ENCODE measurements at regions not wholly inside any gene's neighbourhood (a gene's known extent, or its start where the extent isn't known, plus 50 kb on each side); places are given as distances from the start of the nearest gene placed in this dataset.

DNA sequence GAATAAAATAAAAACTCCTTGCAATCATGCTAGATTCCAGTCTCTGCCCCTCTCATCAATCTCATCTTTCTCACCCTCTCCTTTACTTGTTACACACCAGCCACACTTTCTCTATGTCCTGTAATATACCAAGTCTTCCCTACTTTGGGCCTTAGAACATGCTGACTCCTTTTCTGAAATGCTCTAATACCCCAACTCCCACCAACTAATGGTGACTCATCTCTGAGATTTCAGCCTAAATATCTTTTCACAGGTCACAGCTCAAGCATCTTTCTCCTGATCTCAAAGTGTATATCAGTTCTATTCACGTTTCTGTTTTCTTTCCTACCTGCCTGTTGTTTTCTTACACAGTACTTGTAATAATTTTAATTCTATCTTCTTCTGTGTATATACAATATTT lies 378.9 kb upstream of the PRICKLE1 start:
- no peaks in the 10 kb centered on the region for H3K27me3 ChIP-seq (ENCODE audit: insufficient read depth, low read depth, low read length)
- no peaks in the 10 kb centered on the region for H3F3A ChIP-seq (ENCODE audit: insufficient read depth, low read length, poor library complexity, severe bottlenecking)
- no peak for TF ChIP-seq REST (IDR thresholded peaks at IDR 0.05; ENCODE audit: borderline replicate concordance)
- TF ChIP-seq SMC3 (conservative IDR thresholded peaks at IDR 0.05; ENCODE audit: poor library complexity): no peak
- TF ChIP-seq EP300 (conservative IDR thresholded peaks at IDR 0.05; ENCODE audit: poor library complexity, severe bottlenecking): no peak
- TF ChIP-seq MXI1 (conservative IDR thresholded peaks at IDR 0.05; ENCODE audit: poor library complexity, severe bottlenecking): no peak
- TF ChIP-seq RAD21 (conservative IDR thresholded peaks at IDR 0.05): no peak
- TF ChIP-seq TAF1 (IDR thresholded peaks at IDR 0.05; ENCODE audit: low read depth): no peak
- no peak for TF ChIP-seq EZH2 (IDR thresholded peaks at IDR 0.05; ENCODE audit: borderline replicate concordance, insufficient read depth, low read length, poor library complexity, severe bottlenecking)
- H3K9me3 ChIP-seq (ENCODE audit: low read length): no peaks in the 10 kb centered on the region
- H3K36me3 ChIP-seq (ENCODE audit: insufficient read depth, low read length): no peaks in the 10 kb centered on the region
- H3K9me2 ChIP-seq (ENCODE audit: insufficient read depth, low read length): no peaks in the 10 kb centered on the region
- H3K79me2 ChIP-seq (replicated peaks; ENCODE audit: insufficient read depth, low read length): no peaks in the 10 kb centered on the region
- H3K9ac ChIP-seq (ENCODE audit: low read length): no peak overlapping the region
- no peak overlapping the region for H3K4me3 ChIP-seq (ENCODE audit: low read length)
- no peak overlapping the region for H3K27ac ChIP-seq (ENCODE audit: low read length)
- H4K20me1 ChIP-seq (ENCODE audit: insufficient read depth): no peaks in the 10 kb centered on the region
- H3K4me2 ChIP-seq (ENCODE audit: low read length): no peak overlapping the region
- H2AFZ ChIP-seq (ENCODE audit: low read depth, low read length): no peak overlapping the region

GRCh38 chr12:42967850-42968249 lies 378.3 kb upstream of the PRICKLE1 start:
- no peak for TF ChIP-seq MXI1 (conservative IDR thresholded peaks at IDR 0.05; ENCODE audit: poor library complexity, severe bottlenecking)
- Histone ChIP-seq H3K27me3 (ENCODE audit: insufficient read depth, low read depth, low read length) (no peaks in the 10 kb centered on the region), H3F3A (ENCODE audit: insufficient read depth, low read length, poor library complexity, severe bottlenecking) (no peaks in the 10 kb centered on the region), H3K79me2 (replicated peaks; ENCODE audit: insufficient read depth, low read length) (no peaks in the 10 kb centered on the region), H3K4me2 (ENCODE audit: low read length) (no peak overlapping the region), H3K9me3 (ENCODE audit: low read length) (no peaks in the 10 kb centered on the region), H4K20me1 (ENCODE audit: insufficient read depth) (no peaks in the 10 kb centered on the region), H3K27ac (ENCODE audit: low read length) (no peak overlapping the region), H3K9me2 (ENCODE audit: insufficient read depth, low read length) (no peaks in the 10 kb centered on the region), H3K4me3 (ENCODE audit: low read length) (no peak overlapping the region), H3K9ac (ENCODE audit: low read length) (no peak overlapping the region), H2AFZ (ENCODE audit: low read depth, low read length) (no peak overlapping the region), H3K36me3 (ENCODE audit: insufficient read depth, low read length) (no peaks in the 10 kb centered on the region)

DNA sequence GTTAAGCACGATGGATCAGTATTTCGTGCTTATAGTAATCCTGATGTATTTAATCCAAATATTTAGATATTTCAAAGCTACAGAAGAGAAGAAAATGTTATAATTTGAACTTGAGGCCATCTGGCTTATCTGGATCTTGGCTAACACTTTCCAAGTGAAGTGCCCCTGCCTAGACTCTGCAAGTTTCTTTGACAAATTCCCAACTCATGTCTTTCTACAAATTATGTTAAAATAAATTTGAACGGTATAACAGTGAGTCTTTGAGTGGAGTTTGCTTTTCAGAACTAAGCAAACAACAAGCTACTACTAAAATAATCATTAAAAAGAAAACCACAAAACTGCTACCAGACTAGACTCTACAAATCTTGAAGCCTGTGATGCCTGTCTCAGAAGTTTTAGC lies 374.4 kb upstream of the PRICKLE1 start:
- H3K9me2 ChIP-seq (ENCODE audit: insufficient read depth, low read length): no peaks in the 10 kb centered on the region
- H3K79me2 ChIP-seq (replicated peaks; ENCODE audit: insufficient read depth, low read length): no peaks in the 10 kb centered on the region
- TF ChIP-seq POLR2AphosphoS5 (IDR thresholded peaks at IDR 0.05): no peak
- TF ChIP-seq MXI1 (conservative IDR thresholded peaks at IDR 0.05; ENCODE audit: poor library complexity, severe bottlenecking): no peak
- TF ChIP-seq TAF1 (IDR thresholded peaks at IDR 0.05; ENCODE audit: low read depth): no peak
- no peak for TF ChIP-seq REST (IDR thresholded peaks at IDR 0.05; ENCODE audit: borderline replicate concordance)
- no peak for TF ChIP-seq RAD21 (conservative IDR thresholded peaks at IDR 0.05)
- TF ChIP-seq, protein P1, sequence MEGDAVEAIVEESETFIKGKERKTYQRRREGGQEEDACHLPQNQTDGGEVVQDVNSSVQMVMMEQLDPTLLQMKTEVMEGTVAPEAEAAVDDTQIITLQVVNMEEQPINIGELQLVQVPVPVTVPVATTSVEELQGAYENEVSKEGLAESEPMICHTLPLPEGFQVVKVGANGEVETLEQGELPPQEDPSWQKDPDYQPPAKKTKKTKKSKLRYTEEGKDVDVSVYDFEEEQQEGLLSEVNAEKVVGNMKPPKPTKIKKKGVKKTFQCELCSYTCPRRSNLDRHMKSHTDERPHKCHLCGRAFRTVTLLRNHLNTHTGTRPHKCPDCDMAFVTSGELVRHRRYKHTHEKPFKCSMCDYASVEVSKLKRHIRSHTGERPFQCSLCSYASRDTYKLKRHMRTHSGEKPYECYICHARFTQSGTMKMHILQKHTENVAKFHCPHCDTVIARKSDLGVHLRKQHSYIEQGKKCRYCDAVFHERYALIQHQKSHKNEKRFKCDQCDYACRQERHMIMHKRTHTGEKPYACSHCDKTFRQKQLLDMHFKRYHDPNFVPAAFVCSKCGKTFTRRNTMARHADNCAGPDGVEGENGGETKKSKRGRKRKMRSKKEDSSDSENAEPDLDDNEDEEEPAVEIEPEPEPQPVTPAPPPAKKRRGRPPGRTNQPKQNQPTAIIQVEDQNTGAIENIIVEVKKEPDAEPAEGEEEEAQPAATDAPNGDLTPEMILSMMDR (IDR thresholded peaks at IDR 0.05; ENCODE audit: poor library complexity, severe bottlenecking): no peak
- TF ChIP-seq SMC3 (conservative IDR thresholded peaks at IDR 0.05; ENCODE audit: poor library complexity): no peak
- no peak for TF ChIP-seq EP300 (conservative IDR thresholded peaks at IDR 0.05; ENCODE audit: poor library complexity, severe bottlenecking)
- no peak for TF ChIP-seq EZH2 (IDR thresholded peaks at IDR 0.05; ENCODE audit: borderline replicate concordance, insufficient read depth, low read length, poor library complexity, severe bottlenecking)
- no peak overlapping the region for H2AFZ ChIP-seq (ENCODE audit: low read depth, low read length)
- H3K4me3 ChIP-seq (ENCODE audit: low read length): no peak overlapping the region
- H3K9ac ChIP-seq (ENCODE audit: low read length): no peak overlapping the region
- no peaks in the 10 kb centered on the region for H3K9me3 ChIP-seq (ENCODE audit: low read length)
- no peak overlapping the region for H3K4me2 ChIP-seq (ENCODE audit: low read length)
- no peaks in the 10 kb centered on the region for H3F3A ChIP-seq (ENCODE audit: insufficient read depth, low read length, poor library complexity, severe bottlenecking)
- H3K27ac ChIP-seq (ENCODE audit: low read length): no peak overlapping the region
- H3K36me3 ChIP-seq (ENCODE audit: insufficient read depth, low read length): no peaks in the 10 kb centered on the region
- no peaks in the 10 kb centered on the region for H4K20me1 ChIP-seq (ENCODE audit: insufficient read depth)
- no peaks in the 10 kb centered on the region for H3K27me3 ChIP-seq (ENCODE audit: insufficient read depth, low read depth, low read length)
